ENCODE measurements at regions not wholly inside any gene's neighbourhood (a gene's known extent, or its start where the extent isn't known, plus 50 kb on each side); places are given as distances from the start of the nearest gene placed in this dataset.

DNA sequence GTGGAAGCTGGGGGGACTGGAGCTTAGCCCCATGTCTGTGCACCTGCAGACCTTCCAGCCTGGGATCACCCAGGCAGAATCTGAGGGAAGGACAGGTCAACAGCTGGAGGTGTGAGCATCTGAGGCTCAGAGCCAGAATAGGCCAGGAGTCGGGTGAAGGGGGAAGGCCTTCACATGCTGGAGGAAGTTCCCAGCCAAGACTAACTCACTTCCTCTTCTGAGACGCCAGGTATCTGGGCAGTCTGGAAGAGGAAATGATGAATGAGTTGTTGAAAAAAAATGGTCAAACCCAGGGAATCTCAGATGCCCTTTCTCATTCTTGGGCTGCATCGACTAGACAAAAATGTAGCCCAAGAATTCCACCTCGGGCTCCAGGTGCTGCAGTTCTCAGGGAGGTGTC is 73.6 kb upstream of the TIAM2 start (continued):
- TF ChIP-seq, protein P1, sequence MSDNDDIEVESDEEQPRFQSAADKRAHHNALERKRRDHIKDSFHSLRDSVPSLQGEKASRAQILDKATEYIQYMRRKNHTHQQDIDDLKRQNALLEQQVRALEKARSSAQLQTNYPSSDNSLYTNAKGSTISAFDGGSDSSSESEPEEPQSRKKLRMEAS (IDR thresholded peaks at IDR 0.05): no peak
- TF ChIP-seq, protein P2, sequence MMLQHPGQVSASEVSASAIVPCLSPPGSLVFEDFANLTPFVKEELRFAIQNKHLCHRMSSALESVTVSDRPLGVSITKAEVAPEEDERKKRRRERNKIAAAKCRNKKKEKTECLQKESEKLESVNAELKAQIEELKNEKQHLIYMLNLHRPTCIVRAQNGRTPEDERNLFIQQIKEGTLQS (IDR thresholded peaks at IDR 0.05): no peak

- no peak overlapping the region for H3K9ac ChIP-seq (ENCODE audit: low read depth in 1 of 2, low read length in 2 of 2)
- no peaks in the 10 kb centered on the region for H3K27me3 ChIP-seq (ENCODE audit: control insufficient read depth in 4 of 4, insufficient read depth in 4 of 4, low read length in 3 of 4)
- no peaks in the 10 kb centered on the region for H3K36me3 ChIP-seq (ENCODE audit: control insufficient read depth in 4 of 4, insufficient read depth in 3 of 4, low read depth in 1 of 4, low read length in 3 of 4)
- H3K4me1 ChIP-seq (ENCODE audit: control insufficient read depth in 4 of 4, insufficient read depth in 4 of 4, low read length in 3 of 4): no peaks in the 10 kb centered on the region
- no peaks in the 10 kb centered on the region for H3K9me3 ChIP-seq (ENCODE audit: control insufficient read depth in 4 of 4, low read length in 3 of 4)
- no peak for DNase-seq (ENCODE audit: low spot score)
- no peak overlapping the region for H3K4me3 ChIP-seq (ENCODE audit: low read depth in 1 of 3, low read length in 3 of 3)
- TF ChIP-seq HNF4A (conservative IDR thresholded peaks at IDR 0.05) (no peak), RAD21 (IDR thresholded peaks at IDR 0.05) (no peak), GABPA (IDR thresholded peaks at IDR 0.05 in 1 of 2, conservative IDR thresholded peaks at IDR 0.05 in 1 of 2) (no peak), NR2F2 (IDR thresholded peaks at IDR 0.05) (no peak)
- TF ChIP-seq, protein P1 (IDR thresholded peaks at IDR 0.05): no peak
- H3K27ac ChIP-seq (ENCODE audit: low read depth in 1 of 2, low read length in 2 of 2): no peak overlapping the region
- 91% methylated on average over 5 of the region's 5 CpGs for WGBS
Observed at GRCh38 chr6:154923199-154923869, 71.8 kb upstream of the TIAM2 start.

DNA sequence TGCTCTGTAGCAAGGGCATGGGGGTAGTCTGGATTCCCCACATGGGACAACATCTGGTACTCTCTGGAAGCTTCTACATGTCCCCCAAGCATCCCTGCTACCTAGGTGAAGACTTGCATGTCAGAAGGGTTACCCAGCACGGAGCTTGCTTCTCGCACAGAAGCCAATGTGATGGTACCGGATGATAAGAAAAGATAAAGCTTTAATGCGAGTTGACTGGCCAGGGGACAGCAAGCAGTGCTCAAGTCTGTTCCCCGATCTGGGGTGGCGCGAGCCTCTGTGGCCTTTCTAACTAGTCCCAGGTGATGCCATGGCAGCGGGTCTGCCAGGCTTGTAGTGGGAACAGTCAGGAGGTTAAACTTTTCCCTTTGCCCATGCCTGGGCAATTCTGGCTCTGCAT is 70.0 kb upstream of the TIAM2 start:
- Histone ChIP-seq H3K9me3 (ENCODE audit: control insufficient read depth in 4 of 4, low read length in 3 of 4) (no peaks in the 10 kb centered on the region), H3K4me1 (ENCODE audit: control insufficient read depth in 4 of 4, insufficient read depth in 4 of 4, low read length in 3 of 4) (no peaks in the 10 kb centered on the region), H3K4me3 (ENCODE audit: low read depth in 1 of 3, low read length in 3 of 3) (no peak overlapping the region), H3K9ac (ENCODE audit: low read depth in 1 of 2, low read length in 2 of 2) (no peak overlapping the region), H3K27me3 (ENCODE audit: control insufficient read depth in 4 of 4, insufficient read depth in 4 of 4, low read length in 3 of 4) (no peaks in the 10 kb centered on the region), H3K27ac (ENCODE audit: low read depth in 1 of 2, low read length in 2 of 2) (no peak overlapping the region), H3K36me3 (ENCODE audit: control insufficient read depth in 4 of 4, insufficient read depth in 3 of 4, low read depth in 1 of 4, low read length in 3 of 4) (no peaks in the 10 kb centered on the region)
- 95% methylated on average over 8 of the region's 8 CpGs for WGBS
- TF ChIP-seq REST (IDR thresholded peaks at IDR 0.05) (no peak), FOXA2 (IDR thresholded peaks at IDR 0.05) (no peak), EGR1 (IDR thresholded peaks at IDR 0.05; ENCODE audit: low read depth in 2 of 2) (no peak), GABPA (IDR thresholded peaks at IDR 0.05 in 1 of 2, conservative IDR thresholded peaks at IDR 0.05 in 1 of 2) (no peak), TAF1 (conservative IDR thresholded peaks at IDR 0.05) (no peak), RAD21 (IDR thresholded peaks at IDR 0.05) (no peak), CTCF (IDR thresholded peaks at IDR 0.05; ENCODE audit: low read depth, low read length, missing input control) (no peak), HNF4A (conservative IDR thresholded peaks at IDR 0.05) (no peak), JUND (IDR thresholded peaks at IDR 0.05) (no peak), SP1 (IDR thresholded peaks at IDR 0.05) (no peak), FOXA1 (IDR thresholded peaks at IDR 0.05) (no peak), RXRA (IDR thresholded peaks at IDR 0.05) (no peak), YY1 (IDR thresholded peaks at IDR 0.05) (no peak)
- TF ChIP-seq, protein P1 (IDR thresholded peaks at IDR 0.05): no peak
- TF ChIP-seq, protein P2 (IDR thresholded peaks at IDR 0.05): no peak
- TF ChIP-seq, protein P3, sequence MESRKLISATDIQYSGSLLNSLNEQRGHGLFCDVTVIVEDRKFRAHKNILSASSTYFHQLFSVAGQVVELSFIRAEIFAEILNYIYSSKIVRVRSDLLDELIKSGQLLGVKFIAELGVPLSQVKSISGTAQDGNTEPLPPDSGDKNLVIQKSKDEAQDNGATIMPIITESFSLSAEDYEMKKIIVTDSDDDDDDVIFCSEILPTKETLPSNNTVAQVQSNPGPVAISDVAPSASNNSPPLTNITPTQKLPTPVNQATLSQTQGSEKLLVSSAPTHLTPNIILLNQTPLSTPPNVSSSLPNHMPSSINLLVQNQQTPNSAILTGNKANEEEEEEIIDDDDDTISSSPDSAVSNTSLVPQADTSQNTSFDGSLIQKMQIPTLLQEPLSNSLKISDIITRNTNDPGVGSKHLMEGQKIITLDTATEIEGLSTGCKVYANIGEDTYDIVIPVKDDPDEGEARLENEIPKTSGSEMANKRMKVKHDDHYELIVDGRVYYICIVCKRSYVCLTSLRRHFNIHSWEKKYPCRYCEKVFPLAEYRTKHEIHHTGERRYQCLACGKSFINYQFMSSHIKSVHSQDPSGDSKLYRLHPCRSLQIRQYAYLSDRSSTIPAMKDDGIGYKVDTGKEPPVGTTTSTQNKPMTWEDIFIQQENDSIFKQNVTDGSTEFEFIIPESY (IDR thresholded peaks at IDR 0.05): no peak
- no peak for DNase-seq (ENCODE audit: low spot score)
